Caki2 (cell line): ENCODE measurements at regions not wholly inside any gene's neighbourhood (a gene's known extent, or its start where the extent isn't known, plus 50 kb on each side); places are given as distances from the start of the nearest gene placed in this dataset.
A peak's percentile ranks its signal among the peaks of the same experiment; 100 is the strongest.

Source experiments
- DNase-seq: peaks from one replicate; pipeline ENCODE4 v3.0.0-alpha.2; 2015; ENCODE audit warnings: low read depth
- in situ Hi-C: cut with HindIII; loops from 2 replicates; pipeline ENCODE4 v1.10.0; 2016; ENCODE audit warnings: low sequenced_read_pairs, low pct_unique_long_range_greater_than_20kb, mixed read lengths

GRCh38 chrX:96417695-96418094 lies 266.9 kb upstream of the DIAPH2 start:
- no peak for DNase-seq
- in situ Hi-C loops = no loop called here

GRCh38 chrX:96424007-96424406 lies 260.6 kb upstream of the DIAPH2 start:
- DNase-seq = no peak
- in situ Hi-C loops = no loop called here

- no peak for DNase-seq
Measured at GRCh38 chrX:96425200-96425599, 259.4 kb upstream of the DIAPH2 start.

GRCh38 chrX:96430756-96431455 lies 253.7 kb upstream of the DIAPH2 start:
- no peak for DNase-seq
- in situ Hi-C loops = no loop called here

More at GRCh38 chrX:96425200-96425599, 259.4 kb upstream of the DIAPH2 start:
- in situ Hi-C loops = no loop called here

- DNase-seq = no peak
- in situ Hi-C loops = no loop called here
Measured at GRCh38 chrX:96432647-96433046, 252.0 kb upstream of the DIAPH2 start.

- in situ Hi-C loops = no loop called here
- peak; percentile 5 for DNase-seq
Measured at GRCh38 chrX:96433409-96434077, 251.1 kb upstream of the DIAPH2 start.

GRCh38 chrX:96435378-96436035 lies 249.1 kb upstream of the DIAPH2 start:
- DNase-seq = no peak
- in situ Hi-C loops = no loop called here

- no peak for DNase-seq
- in situ Hi-C loops = no loop called here
Measured at GRCh38 chrX:96436105-96436504, 248.5 kb upstream of the DIAPH2 start.

GRCh38 chrX:96438803-96439202 lies 245.8 kb upstream of the DIAPH2 start:
- in situ Hi-C loops = no loop called here

GRCh38 chrX:96440941-96441340 lies 243.7 kb upstream of the DIAPH2 start:
- DNase-seq = no peak

More at GRCh38 chrX:96438803-96439202, 245.8 kb upstream of the DIAPH2 start:
- no peak for DNase-seq

GRCh38 chrX:96445531-96446065 lies 239.0 kb upstream of the DIAPH2 start:
- in situ Hi-C loops = no loop called here
- no peak for DNase-seq

More at GRCh38 chrX:96440941-96441340, 243.7 kb upstream of the DIAPH2 start:
- in situ Hi-C loops = no loop called here

GRCh38 chrX:96446524-96446923 lies 238.1 kb upstream of the DIAPH2 start:
- in situ Hi-C loops = no loop called here
- no peak for DNase-seq

- in situ Hi-C loops = no loop called here
- no peak for DNase-seq
Measured at GRCh38 chrX:96447161-96447560, 237.5 kb upstream of the DIAPH2 start.

- no peak for DNase-seq
- in situ Hi-C loops = no loop called here
Measured at GRCh38 chrX:96449191-96449590, 235.5 kb upstream of the DIAPH2 start.

GRCh38 chrX:96449896-96450295 lies 234.7 kb upstream of the DIAPH2 start:
- DNase-seq = no peak
- in situ Hi-C loops = no loop called here

GRCh38 chrX:96453139-96453538 lies 231.5 kb upstream of the DIAPH2 start:
- in situ Hi-C loops = no loop called here
- DNase-seq = peak; percentile 73

- in situ Hi-C loops = no loop called here
- DNase-seq = no peak
Measured at GRCh38 chrX:96455078-96455477, 229.6 kb upstream of the DIAPH2 start.

GRCh38 chrX:96464880-96465558 lies 219.6 kb upstream of the DIAPH2 start:
- in situ Hi-C loops = no loop called here
- no peak for DNase-seq
